ENCODE measurements at regions not wholly inside any gene's neighbourhood (a gene's known extent, or its start where the extent isn't known, plus 50 kb on each side); places are given as distances from the start of the nearest gene placed in this dataset.

DNA sequence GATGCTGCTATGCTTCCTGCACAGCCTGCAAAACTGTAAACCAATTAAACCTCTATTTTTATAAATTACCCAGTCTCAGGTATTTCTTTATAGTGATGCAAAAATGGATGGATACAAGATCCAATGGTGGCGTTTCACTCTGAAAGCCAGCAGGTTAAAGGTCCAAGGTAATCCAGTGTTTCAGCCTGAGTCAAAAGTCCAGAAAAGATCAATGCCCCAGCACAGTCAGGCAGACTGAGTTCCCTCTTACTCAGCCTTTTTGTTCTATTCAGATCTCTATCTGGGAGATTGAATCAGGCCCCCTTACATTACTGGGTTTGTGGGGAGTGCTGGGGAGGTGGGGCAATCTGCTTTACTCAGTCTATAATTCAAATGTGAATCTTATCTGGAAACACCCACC, 464.5 kb downstream of the GXYLT1 start:
- Histone ChIP-seq H3K27me3 (no peaks in the 10 kb centered on the region), H3K4me3 (ENCODE audit: low read depth in 1 of 2, low read length in 1 of 2) (no peak overlapping the region), H3K27ac (no peak overlapping the region), H3K36me3 (no peaks in the 10 kb centered on the region), H3K4me1 (ENCODE audit: control insufficient read depth in 1 of 2, insufficient read depth in 1 of 2, low read depth in 1 of 2, low read length in 1 of 2) (no peaks in the 10 kb centered on the region), H3K9me3 (no peaks in the 10 kb centered on the region)
- no peak for TF ChIP-seq CTCF (IDR thresholded peaks at IDR 0.05)

DNA sequence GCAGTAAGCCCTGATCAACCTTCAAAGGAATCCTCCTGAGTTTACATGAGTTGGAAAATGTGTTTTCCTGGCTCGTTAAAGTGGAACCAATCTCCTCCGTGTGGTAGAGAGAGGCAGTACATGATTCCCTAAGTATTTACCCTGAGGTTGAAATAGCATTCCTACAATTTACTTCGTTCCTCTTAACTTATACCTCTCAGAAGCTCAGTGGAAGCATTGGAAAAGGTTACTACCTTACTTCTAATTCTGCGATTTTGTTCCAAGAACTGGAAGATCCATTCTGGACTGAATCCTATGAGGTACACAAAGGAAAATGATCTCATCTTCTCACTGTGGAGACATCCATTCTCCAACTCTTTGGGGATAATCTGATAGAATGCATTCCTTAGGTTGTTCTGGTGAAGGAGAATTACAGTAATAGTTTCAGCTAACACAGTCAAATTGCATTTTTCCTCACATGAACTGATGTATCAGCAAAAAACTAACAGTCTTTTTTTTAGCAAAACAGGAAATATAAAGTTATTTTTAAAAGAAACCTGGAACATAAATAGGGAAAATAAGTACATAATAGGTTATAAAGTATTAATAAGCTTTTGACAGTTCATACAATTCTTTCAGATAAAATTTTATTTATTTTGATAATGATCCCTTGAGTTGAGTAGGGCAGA, 475.6 kb downstream of the PDZRN4 start:
- H3K9me3 ChIP-seq = no peaks in the 10 kb centered on the region
- no peaks in the 10 kb centered on the region for H3K27me3 ChIP-seq
- TF ChIP-seq CTCF (IDR thresholded peaks at IDR 0.05) = no peak
- H3K4me3 ChIP-seq (ENCODE audit: low read depth in 1 of 2, low read length in 1 of 2) = no peak overlapping the region
- H3K27ac ChIP-seq = no peak overlapping the region
- H3K4me1 ChIP-seq (ENCODE audit: control insufficient read depth in 1 of 2, insufficient read depth in 1 of 2, low read depth in 1 of 2, low read length in 1 of 2) = no peaks in the 10 kb centered on the region
- H3K36me3 ChIP-seq = no peaks in the 10 kb centered on the region

DNA sequence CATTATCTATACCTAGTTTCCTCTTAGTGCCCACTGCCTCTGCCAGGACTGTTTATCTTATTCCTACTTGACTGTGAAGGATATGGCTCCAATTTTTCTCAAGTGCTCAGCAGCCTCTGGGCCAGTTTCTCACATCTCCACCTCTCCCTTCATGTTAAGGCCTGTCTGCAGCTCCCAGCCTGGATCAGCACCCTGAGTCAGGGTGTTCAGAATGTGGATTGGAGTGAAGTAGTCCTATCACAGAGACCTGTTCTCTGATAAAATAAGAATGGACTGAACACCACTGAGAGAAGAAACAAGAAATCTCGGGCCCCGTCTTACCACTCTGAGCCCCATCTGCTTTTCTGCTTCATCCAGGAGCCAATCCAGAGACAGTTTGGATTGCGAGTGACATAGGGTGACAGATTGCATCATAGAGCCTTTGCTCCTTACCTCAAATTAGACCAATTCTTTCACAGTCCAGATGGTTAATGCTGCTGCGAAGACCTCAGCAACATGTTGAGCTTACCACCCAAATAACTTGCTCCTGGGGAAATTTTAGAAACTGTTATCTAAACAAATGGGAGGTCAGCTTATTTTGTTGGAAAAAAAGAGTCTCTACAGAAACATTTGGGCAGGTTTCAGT, 473.1 kb downstream of the PDZRN4 start:
- H3K4me1 ChIP-seq (ENCODE audit: control insufficient read depth in 1 of 2, insufficient read depth in 1 of 2, low read depth in 1 of 2, low read length in 1 of 2) = no peaks in the 10 kb centered on the region
- no peak overlapping the region for H3K27ac ChIP-seq
- no peak for TF ChIP-seq CTCF (IDR thresholded peaks at IDR 0.05)
- H3K36me3 ChIP-seq = no peaks in the 10 kb centered on the region
- no peaks in the 10 kb centered on the region for H3K27me3 ChIP-seq
- H3K4me3 ChIP-seq (ENCODE audit: low read depth in 1 of 2, low read length in 1 of 2) = no peak overlapping the region
- H3K9me3 ChIP-seq = no peaks in the 10 kb centered on the region

- Histone ChIP-seq H3K9me3 (no peaks in the 10 kb centered on the region), H3K27me3 (no peaks in the 10 kb centered on the region), H3K36me3 (no peaks in the 10 kb centered on the region), H3K4me3 (ENCODE audit: low read depth in 1 of 2, low read length in 1 of 2) (no peak overlapping the region), H3K4me1 (ENCODE audit: control insufficient read depth in 1 of 2, insufficient read depth in 1 of 2, low read depth in 1 of 2, low read length in 1 of 2) (no peaks in the 10 kb centered on the region), H3K27ac (no peak overlapping the region)
- TF ChIP-seq CTCF (IDR thresholded peaks at IDR 0.05) = no peak
These were observed 468.3 kb downstream of the PDZRN4 start for GRCh38 chr12:41656454-41656853.

DNA sequence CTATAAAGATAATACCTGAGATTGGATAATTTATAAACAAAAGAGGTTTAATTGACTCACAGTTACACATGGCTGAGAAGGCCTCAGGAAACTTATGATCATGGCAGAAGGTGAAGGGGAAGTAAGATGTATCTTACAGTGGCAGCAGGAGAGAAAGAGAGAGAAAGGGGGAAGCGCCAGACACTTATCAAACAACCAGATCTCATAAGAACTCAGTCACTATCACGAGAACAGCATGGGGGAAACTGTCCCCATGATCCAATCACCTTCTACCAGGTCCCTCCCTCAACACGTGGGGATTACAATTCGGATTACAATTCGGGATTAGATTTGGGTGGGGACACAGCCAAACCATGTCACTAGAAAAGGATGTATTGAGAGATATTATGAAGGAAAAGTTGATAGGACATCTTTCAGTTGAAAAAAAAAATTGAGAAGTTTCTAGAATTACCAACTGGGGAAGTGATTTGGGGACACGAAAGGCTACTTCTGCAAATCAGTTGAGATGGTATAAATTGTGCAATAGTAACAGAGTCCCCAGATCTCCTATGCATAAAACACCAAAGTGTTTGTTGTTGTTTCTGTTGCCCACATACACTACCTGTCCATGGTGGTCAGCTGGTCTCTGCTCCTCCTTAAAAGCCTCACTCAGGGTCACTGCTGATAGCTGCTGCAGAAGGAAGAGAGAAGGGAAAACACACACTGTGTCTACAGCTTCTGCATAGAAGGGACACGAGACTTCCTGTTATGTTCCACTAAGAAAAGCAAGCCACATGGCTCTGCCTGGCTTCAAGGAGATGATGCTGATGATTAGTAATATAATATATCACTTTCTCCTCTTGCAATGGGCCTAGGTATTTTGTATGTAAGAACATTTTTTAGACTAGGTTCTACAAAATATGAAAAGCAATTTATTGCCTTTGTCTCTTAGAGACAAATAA, 465.5 kb downstream of the PDZRN4 start:
- Histone ChIP-seq H3K4me1 (ENCODE audit: control insufficient read depth in 1 of 2, insufficient read depth in 1 of 2, low read depth in 1 of 2, low read length in 1 of 2) (no peaks in the 10 kb centered on the region), H3K27me3 (no peaks in the 10 kb centered on the region), H3K27ac (no peak overlapping the region), H3K9me3 (no peaks in the 10 kb centered on the region), H3K36me3 (no peaks in the 10 kb centered on the region), H3K4me3 (ENCODE audit: low read depth in 1 of 2, low read length in 1 of 2) (no peak overlapping the region)
- TF ChIP-seq CTCF (IDR thresholded peaks at IDR 0.05) = no peak

Measured in neutrophil (primary cell).